OCI-LY3 (cell line): ENCODE measurements at regions not wholly inside any gene's neighbourhood (a gene's known extent, or its start where the extent isn't known, plus 50 kb on each side); places are given as distances from the start of the nearest gene placed in this dataset.

ENCODE experiments used
- H2AFZ ChIP-seq: fragments of 200-600, 300-600 bp; shearing (Covaris generic); 2 replicates; pipeline ENCODE4 v1.6.0; 2014; ENCODE audit warnings: antibody characterized with exemption, low read depth, low read length
- H3K27ac ChIP-seq: fragments of 200-600, 300-600 bp; sonication (generic); 2 replicates; pipeline ENCODE4 v1.5.1; 2014; ENCODE audit warnings: mild to moderate bottlenecking, low read length, moderate library complexity, mixed read lengths
- H3K27me3 ChIP-seq: fragments of 200-600, 300-600 bp; sonication (generic); 2 replicates; pipeline ENCODE4 v1.6.1; 2014; ENCODE audit warnings: low read depth, low read length, mixed read lengths
- H3K36me3 ChIP-seq: fragments of 200-600, 300-600 bp; sonication (generic); replicated peaks from 2 replicates; pipeline ENCODE3; 2014; ENCODE audit warnings: low read depth, low read length, mixed read lengths
- H3K4me1 ChIP-seq: fragments of 300-600, 200-600 bp; sonication (generic); 2 replicates; pipeline ENCODE4 v1.6.1; 2014; ENCODE audit warnings: low read length, mixed read lengths
- H3K4me2 ChIP-seq: fragments of 200-600, 300-600 bp; sonication (generic); 2 replicates; pipeline ENCODE4 v1.6.1; 2014; ENCODE audit warnings: low read length, mixed read lengths
- H3K4me3 ChIP-seq: fragments of 300-600, 200-600 bp; sonication (generic); 2 replicates; pipeline ENCODE4 v1.5.1; 2014; ENCODE audit warnings: antibody characterized with exemption, mild to moderate bottlenecking, low read length, moderate library complexity
- H3K79me2 ChIP-seq: fragments of 300-600, 200-600 bp; shearing (Covaris generic); 2 replicates; pipeline ENCODE4 v1.6.1; 2014; ENCODE audit warnings: mild to moderate bottlenecking, low read length, mixed read lengths
- H3K9ac ChIP-seq: fragments of 300-600, 200-600 bp; shearing (Covaris generic); 2 replicates; pipeline ENCODE4 v1.6.0; 2014; ENCODE audit warnings: mild to moderate bottlenecking, low read length, moderate library complexity
- H3K9me3 ChIP-seq: fragments of 200-600, 300-600 bp; shearing (Covaris generic); 2 replicates; pipeline ENCODE4 v1.6.1; 2014; ENCODE audit warnings: low read length, mixed read lengths; ENCODE audit not compliant: insufficient read depth
- H4K20me1 ChIP-seq: fragments of 200-600, 300-600 bp; sonication (generic); 2 replicates; pipeline ENCODE4 v1.6.1; 2016; ENCODE audit warnings: low read length, mixed read lengths; ENCODE audit not compliant: insufficient read depth
- EZH2phosphoT487 ChIP-seq: fragments of 200-600 bp; shearing (Covaris generic); IDR thresholded peaks from 2 replicates; pipeline ENCODE4 v1.6.1; 2018; ENCODE audit warnings: antibody characterized with exemption, mixed run types, low read depth
- TF ChIP-seq, protein P1 (sequence below): fragments of 200-600, 300-600 bp; sonication (generic); IDR thresholded peaks from 2 replicates; pipeline ENCODE4 v1.5.1; 2014; ENCODE audit warnings: antibody characterized with exemption, low read length, low read depth

DNA sequence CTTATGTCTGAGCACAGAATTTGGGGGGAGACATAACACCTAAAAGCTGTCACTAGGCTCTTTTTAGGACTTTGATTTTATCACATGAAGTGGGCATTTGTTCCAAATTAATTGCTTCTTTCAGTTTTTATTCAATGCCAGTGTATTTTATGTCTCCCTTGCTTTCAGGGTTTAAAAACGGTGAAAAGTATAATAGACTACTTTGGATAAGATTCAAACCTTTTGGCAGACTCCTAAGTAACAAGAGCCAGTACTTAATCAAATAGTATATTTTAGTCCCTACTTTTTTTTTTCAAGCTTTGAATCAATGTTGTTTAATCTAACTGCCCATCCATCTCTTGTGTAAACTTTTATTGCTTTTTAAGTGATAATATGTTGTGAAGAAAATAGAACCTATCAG lies 847.2 kb upstream of the DPPA4 start:
- Histone ChIP-seq H3K27me3 (no peaks in the 10 kb centered on the region), H3K36me3 (no peaks in the 10 kb centered on the region), H3K27ac (no peak overlapping the region), H3K4me3 (no peak overlapping the region), H3K79me2 (no peaks in the 10 kb centered on the region), H3K4me2 (no peak overlapping the region), H3K4me1 (no peaks in the 10 kb centered on the region), H4K20me1 (no peaks in the 10 kb centered on the region), H3K9me3 (no peaks in the 10 kb centered on the region), H2AFZ (no peak overlapping the region), H3K9ac (no peak overlapping the region)
- no peak for TF ChIP-seq EZH2phosphoT487
- TF ChIP-seq, protein P1, sequence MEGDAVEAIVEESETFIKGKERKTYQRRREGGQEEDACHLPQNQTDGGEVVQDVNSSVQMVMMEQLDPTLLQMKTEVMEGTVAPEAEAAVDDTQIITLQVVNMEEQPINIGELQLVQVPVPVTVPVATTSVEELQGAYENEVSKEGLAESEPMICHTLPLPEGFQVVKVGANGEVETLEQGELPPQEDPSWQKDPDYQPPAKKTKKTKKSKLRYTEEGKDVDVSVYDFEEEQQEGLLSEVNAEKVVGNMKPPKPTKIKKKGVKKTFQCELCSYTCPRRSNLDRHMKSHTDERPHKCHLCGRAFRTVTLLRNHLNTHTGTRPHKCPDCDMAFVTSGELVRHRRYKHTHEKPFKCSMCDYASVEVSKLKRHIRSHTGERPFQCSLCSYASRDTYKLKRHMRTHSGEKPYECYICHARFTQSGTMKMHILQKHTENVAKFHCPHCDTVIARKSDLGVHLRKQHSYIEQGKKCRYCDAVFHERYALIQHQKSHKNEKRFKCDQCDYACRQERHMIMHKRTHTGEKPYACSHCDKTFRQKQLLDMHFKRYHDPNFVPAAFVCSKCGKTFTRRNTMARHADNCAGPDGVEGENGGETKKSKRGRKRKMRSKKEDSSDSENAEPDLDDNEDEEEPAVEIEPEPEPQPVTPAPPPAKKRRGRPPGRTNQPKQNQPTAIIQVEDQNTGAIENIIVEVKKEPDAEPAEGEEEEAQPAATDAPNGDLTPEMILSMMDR: no peak

DNA sequence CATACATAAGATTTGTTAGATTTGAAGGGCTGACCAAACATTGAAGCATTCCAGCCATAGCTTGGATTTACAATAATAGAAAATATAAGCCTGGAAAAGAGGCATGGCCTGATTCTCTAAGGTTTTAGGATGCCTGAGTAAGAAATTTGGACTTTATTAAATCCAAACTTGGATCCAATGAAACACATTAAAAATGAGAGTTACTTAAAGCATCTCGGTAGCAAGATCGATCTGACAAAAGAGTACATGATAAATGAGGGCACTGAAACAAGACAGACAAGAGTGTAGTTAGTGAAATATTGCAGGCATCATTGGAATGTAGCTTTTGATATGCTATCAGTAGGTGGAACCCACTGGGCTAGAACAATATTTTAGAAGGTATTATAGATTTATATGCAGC lies 855.7 kb upstream of the DPPA4 start:
- Histone ChIP-seq H3K79me2 (no peaks in the 10 kb centered on the region), H2AFZ (no peak overlapping the region), H3K36me3 (no peaks in the 10 kb centered on the region), H4K20me1 (no peaks in the 10 kb centered on the region), H3K4me1 (no peaks in the 10 kb centered on the region), H3K4me2 (no peak overlapping the region), H3K27me3 (no peaks in the 10 kb centered on the region), H3K9me3 (no peaks in the 10 kb centered on the region), H3K4me3 (no peak overlapping the region), H3K27ac (no peak overlapping the region), H3K9ac (no peak overlapping the region)
- no peak for TF ChIP-seq EZH2phosphoT487
- TF ChIP-seq, protein P1: no peak

DNA sequence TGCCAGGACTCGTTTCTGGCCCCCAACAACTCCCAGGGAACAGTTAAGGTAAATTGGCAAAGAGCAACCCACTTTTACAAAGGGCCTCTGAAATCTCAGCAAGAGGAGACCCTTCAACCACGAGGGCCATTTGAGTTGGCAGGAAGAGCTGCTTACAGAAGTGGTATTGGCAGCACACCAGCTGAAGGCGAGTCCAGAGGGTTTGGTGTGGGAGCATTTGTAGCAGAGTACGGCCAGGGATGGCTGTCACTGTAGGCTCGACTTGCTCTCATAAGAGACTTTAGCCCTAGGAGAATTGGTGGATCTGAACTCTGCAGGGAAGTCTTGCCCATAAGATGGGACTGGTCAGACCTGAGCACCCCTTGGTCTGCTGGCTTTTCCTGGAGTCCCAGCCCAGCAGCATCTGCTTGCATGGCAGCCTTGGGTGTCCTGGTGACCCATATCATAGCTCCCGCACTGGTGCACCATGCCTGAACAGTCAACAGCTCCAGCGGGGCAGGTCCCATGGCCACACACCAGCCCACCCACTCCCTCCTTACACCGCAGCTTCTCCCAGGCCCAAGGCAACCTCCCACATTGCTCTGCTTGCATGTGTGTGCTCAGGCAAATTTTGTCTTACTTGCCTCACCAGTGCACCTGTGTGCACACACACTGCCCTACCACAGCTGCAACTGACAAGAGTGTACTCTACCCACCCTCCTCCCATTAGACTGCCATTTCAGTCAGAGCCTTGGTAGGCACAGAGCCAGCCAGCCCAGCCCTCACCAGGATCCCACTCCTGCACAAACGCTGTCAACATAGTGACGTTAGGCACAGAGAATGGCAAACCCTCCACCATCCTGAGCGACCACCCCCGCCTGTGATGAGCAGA lies 861.6 kb upstream of the DPPA4 start:
- Histone ChIP-seq H3K36me3 (no peaks in the 10 kb centered on the region), H3K9me3 (no peaks in the 10 kb centered on the region), H3K79me2 (no peaks in the 10 kb centered on the region), H3K27me3 (no peaks in the 10 kb centered on the region), H4K20me1 (no peaks in the 10 kb centered on the region), H2AFZ (no peak overlapping the region), H3K4me3 (no peak overlapping the region), H3K9ac (no peak overlapping the region), H3K4me1 (no peaks in the 10 kb centered on the region), H3K4me2 (no peak overlapping the region), H3K27ac (no peak overlapping the region)
- TF ChIP-seq EZH2phosphoT487: no peak
- TF ChIP-seq, protein P1: no peak

DNA sequence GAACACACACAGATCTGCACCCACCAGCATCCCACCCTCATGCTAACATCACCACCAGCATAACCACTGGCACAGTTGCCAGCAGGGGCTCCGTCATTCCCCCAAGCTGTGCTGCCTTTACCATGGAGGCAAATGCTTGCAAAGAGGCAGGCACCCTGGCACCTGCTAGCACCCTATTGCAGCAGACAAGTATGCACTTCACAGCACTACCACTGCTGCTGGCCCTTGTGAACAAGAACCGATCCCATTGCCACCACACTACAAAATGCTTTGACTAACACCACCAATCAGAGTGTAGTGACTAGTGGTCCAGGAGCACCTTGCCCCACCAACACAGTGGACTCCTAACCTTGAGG lies 862.2 kb upstream of the DPPA4 start:
- H3K4me2 ChIP-seq: no peak overlapping the region
- H3K27me3 ChIP-seq: no peaks in the 10 kb centered on the region
- no peak overlapping the region for H3K27ac ChIP-seq
- no peak for TF ChIP-seq EZH2phosphoT487
- no peaks in the 10 kb centered on the region for H3K4me1 ChIP-seq
- H3K9me3 ChIP-seq: no peaks in the 10 kb centered on the region
- no peak overlapping the region for H3K9ac ChIP-seq
- no peak overlapping the region for H3K4me3 ChIP-seq
- H3K36me3 ChIP-seq: no peaks in the 10 kb centered on the region
- H3K79me2 ChIP-seq: no peaks in the 10 kb centered on the region
- H2AFZ ChIP-seq: no peak overlapping the region
- no peaks in the 10 kb centered on the region for H4K20me1 ChIP-seq
